AG10803 (cell line): ENCODE measurements at regions not wholly inside any gene's neighbourhood (a gene's known extent, or its start where the extent isn't known, plus 50 kb on each side); places are given as distances from the start of the nearest gene placed in this dataset.

Experiments
- DNase-seq: peaks from one replicate; pipeline ENCODE4 v3.0.0; 2010; ENCODE audit warnings: low read depth
- H3K4me3 ChIP-seq: 2 replicates; pipeline ENCODE4 v1.5.1; 2011; ENCODE audit warnings: mild to moderate bottlenecking, low read length, control low read depth
- CTCF ChIP-seq: conservative IDR thresholded peaks from 2 replicates; pipeline ENCODE4 v1.5.1; 2011; ENCODE audit warnings: mild to moderate bottlenecking, low read length, control low read depth, inconsistent platforms

- DNase-seq: no peak
- TF ChIP-seq CTCF: no peak
- H3K4me3 ChIP-seq: no peak overlapping the region
Measured at GRCh38 chr1:88252745-88253144, 431.3 kb upstream of the PKN2 start.

GRCh38 chr1:88265606-88266005 is 418.5 kb upstream of the PKN2 start:
- no peak for DNase-seq
- TF ChIP-seq CTCF: no peak
- no peak overlapping the region for H3K4me3 ChIP-seq

- DNase-seq: no peak
- no peak overlapping the region for H3K4me3 ChIP-seq
- no peak for TF ChIP-seq CTCF
Measured at GRCh38 chr1:88266051-88266450, 418.0 kb upstream of the PKN2 start.

- TF ChIP-seq CTCF: no peak
- no peak for DNase-seq
- H3K4me3 ChIP-seq: no peak overlapping the region
Measured at GRCh38 chr1:88272216-88272615, 411.9 kb upstream of the PKN2 start.

GRCh38 chr1:88274431-88274830 is 409.6 kb upstream of the PKN2 start:
- TF ChIP-seq CTCF: no peak
- no peak for DNase-seq
- no peak overlapping the region for H3K4me3 ChIP-seq

- TF ChIP-seq CTCF: no peak
- no peak overlapping the region for H3K4me3 ChIP-seq
- DNase-seq: no peak
Measured at GRCh38 chr1:88275259-88275862, 408.7 kb upstream of the PKN2 start.

GRCh38 chr1:88276163-88276562 is 407.9 kb upstream of the PKN2 start:
- peak; percentile 10 for DNase-seq
- no peak overlapping the region for H3K4me3 ChIP-seq
- TF ChIP-seq CTCF: no peak
